ENCODE measurements at regions not wholly inside any gene's neighbourhood (a gene's known extent, or its start where the extent isn't known, plus 50 kb on each side); places are given as distances from the start of the nearest gene placed in this dataset.

GRCh38 chr20:6623989-6624388 lies 143.5 kb upstream of the BMP2 start:
- TF ChIP-seq CTCF (IDR thresholded peaks at IDR 0.05 in 8 of 11, conservative IDR thresholded peaks at IDR 0.05 in 3 of 11) (no peak), POLR2A (IDR thresholded peaks at IDR 0.05) (no peak), POLR2AphosphoS5 (IDR thresholded peaks at IDR 0.05) (no peak)

Data from spleen (tissue), 7 donors.